Peyer's patch (tissue), 4 donors: ENCODE measurements at regions not wholly inside any gene's neighbourhood (a gene's known extent, or its start where the extent isn't known, plus 50 kb on each side); places are given as distances from the start of the nearest gene placed in this dataset.

Experiments used
- DNase-seq, 3 donors: peaks; one replicate each; pipeline ENCODE4 v3.0.0-alpha.2; 2017 to 2019
- H3K27ac ChIP-seq, 4 donors: fragments of 200-600 bp; sonication (generic); one replicate each; pipeline ENCODE4 v1.5.1; 2016 to 2019
- H3K27me3 ChIP-seq, 2 donors: fragments of 200-600 bp; sonication (generic); one replicate each; pipeline ENCODE4 v1.5.1; 2019
- H3K36me3 ChIP-seq, 3 donors: fragments of 200-600 bp; sonication (generic); one replicate each; pipeline ENCODE4 v1.5.1; 2016 to 2019
- H3K4me1 ChIP-seq, 4 donors: fragments of 200-600 bp; sonication (generic); one replicate each; pipeline ENCODE4 v1.5.1; 2016 to 2019
- H3K4me3 ChIP-seq, 4 donors: fragments of 200-600 bp; sonication (generic); 1 replicate in 3 of 4; 2 replicates in 1 of 4; pipeline ENCODE4 v1.5.1; 2016 to 2019; ENCODE audit warnings: mild to moderate bottlenecking in 1 of 4
- H3K9me3 ChIP-seq, 4 donors: fragments of 200-600 bp; sonication (generic); one replicate each; pipeline ENCODE4 v1.5.1; 2016 to 2019; ENCODE audit warnings: mild to moderate bottlenecking in 1 of 4
- POLR2A ChIP-seq, 2 donors: fragments of 450-650 bp; IDR thresholded peaks; one replicate each; pipeline ENCODE4 v1.5.1; 2017; ENCODE audit warnings: antibody characterized with exemption in 2 of 2, mild to moderate bottlenecking in 2 of 2, moderate library complexity in 2 of 2
- TF ChIP-seq, protein P1 (sequence below), 6 experiments: fragments of 450-650 bp in 4 of 6; fragments of 200-600 bp in 2 of 6; sonication (generic) in 1 of 6; IDR thresholded peaks; one replicate each; pipeline ENCODE4 v1.5.1; 2017 to 2019; ENCODE audit warnings: antibody characterized with exemption in 6 of 6, mild to moderate bottlenecking in 3 of 6, moderate library complexity in 1 of 6

DNA sequence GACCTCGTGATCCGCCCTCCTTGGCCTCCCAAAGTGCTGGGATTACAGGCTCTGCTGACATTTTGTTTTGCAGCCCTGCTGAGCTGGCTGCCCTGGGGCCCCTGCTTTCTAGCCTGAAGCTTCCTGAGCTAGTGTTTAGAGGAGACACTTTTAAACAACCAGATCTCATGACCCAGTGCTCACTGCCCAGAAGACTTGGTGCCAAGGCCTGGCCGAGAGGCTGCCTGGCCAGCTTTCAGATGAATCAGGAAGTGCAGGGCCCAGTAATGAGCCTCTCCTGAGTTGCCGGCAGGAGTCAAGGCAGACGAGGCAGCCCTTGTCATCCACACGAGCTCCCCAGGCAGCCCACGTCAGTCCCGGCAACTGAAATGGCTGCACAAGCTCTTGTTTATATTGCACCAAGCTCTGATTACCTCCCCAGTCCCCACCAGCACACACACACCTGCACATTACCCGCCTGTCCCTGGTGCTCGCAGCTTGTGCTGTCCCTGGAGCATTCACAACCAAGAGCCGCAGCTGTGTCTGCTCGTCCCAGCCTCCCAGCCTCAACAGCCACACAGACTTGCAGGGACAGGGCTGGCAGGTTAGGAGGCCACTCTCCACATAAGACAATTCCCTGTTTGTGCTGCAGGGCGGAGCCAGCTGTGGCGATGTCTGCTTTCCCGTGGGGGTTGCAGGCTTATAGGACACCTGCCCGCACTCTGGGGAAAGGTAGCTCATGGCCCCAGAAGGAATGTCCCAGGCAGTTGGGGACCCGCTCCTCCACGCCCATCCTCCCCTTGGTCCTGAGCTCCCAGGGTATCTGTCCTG lies 331.2 kb upstream of the MYT1L start:
- Histone ChIP-seq H3K9me3 (peaks cover 0 to 7% (median 0%) of the 10 kb centered on the region in 4 donors), H3K4me3 (no peak overlapping the region), H3K4me1 (no peaks in the 10 kb centered on the region), H3K36me3 (no peaks in the 10 kb centered on the region), H3K27ac (no peak overlapping the region), H3K27me3 (no peaks in the 10 kb centered on the region)
- no peak for DNase-seq
- TF ChIP-seq, protein P1, sequence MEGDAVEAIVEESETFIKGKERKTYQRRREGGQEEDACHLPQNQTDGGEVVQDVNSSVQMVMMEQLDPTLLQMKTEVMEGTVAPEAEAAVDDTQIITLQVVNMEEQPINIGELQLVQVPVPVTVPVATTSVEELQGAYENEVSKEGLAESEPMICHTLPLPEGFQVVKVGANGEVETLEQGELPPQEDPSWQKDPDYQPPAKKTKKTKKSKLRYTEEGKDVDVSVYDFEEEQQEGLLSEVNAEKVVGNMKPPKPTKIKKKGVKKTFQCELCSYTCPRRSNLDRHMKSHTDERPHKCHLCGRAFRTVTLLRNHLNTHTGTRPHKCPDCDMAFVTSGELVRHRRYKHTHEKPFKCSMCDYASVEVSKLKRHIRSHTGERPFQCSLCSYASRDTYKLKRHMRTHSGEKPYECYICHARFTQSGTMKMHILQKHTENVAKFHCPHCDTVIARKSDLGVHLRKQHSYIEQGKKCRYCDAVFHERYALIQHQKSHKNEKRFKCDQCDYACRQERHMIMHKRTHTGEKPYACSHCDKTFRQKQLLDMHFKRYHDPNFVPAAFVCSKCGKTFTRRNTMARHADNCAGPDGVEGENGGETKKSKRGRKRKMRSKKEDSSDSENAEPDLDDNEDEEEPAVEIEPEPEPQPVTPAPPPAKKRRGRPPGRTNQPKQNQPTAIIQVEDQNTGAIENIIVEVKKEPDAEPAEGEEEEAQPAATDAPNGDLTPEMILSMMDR (IDR thresholded peaks at IDR 0.05), result no peak
- no peak for TF ChIP-seq POLR2A (IDR thresholded peaks at IDR 0.05)

DNA sequence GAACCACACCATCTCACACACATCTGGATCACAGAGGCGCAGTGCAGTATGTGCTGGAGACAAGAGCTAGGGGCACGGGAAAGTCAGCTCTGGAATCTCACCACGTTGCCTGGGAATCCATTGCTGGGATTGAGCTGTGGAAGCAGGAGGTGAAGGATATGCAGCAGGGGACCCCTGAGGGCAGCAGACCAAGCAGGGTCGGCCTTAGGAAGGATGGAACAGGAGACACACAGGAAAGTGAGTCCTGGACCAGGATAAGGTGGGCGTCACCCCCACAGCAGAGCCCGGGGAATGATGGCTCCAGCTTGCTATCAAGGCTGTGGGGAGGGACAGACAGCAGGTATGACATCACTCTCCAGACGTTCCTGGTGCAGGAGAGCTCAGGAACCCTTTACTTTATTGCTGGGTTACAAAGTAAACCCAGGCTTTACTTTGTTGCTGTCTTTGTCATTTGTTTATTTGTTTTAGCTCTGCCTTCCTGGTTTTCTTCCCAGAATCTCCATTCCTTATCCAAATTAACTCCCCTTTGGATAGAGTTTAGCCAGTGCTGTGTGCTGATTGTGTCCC lies 329.8 kb upstream of the MYT1L start:
- Histone ChIP-seq H3K36me3 (no peaks in the 10 kb centered on the region), H3K9me3 (peaks cover 0 to 7% (median 0%) of the 10 kb centered on the region in 4 donors), H3K27ac (no peak overlapping the region), H3K4me1 (no peaks in the 10 kb centered on the region), H3K4me3 (no peak overlapping the region), H3K27me3 (no peaks in the 10 kb centered on the region)
- TF ChIP-seq, protein P1 (IDR thresholded peaks at IDR 0.05), result no peak
- no peak for TF ChIP-seq POLR2A (IDR thresholded peaks at IDR 0.05)
- no peak for DNase-seq

DNA sequence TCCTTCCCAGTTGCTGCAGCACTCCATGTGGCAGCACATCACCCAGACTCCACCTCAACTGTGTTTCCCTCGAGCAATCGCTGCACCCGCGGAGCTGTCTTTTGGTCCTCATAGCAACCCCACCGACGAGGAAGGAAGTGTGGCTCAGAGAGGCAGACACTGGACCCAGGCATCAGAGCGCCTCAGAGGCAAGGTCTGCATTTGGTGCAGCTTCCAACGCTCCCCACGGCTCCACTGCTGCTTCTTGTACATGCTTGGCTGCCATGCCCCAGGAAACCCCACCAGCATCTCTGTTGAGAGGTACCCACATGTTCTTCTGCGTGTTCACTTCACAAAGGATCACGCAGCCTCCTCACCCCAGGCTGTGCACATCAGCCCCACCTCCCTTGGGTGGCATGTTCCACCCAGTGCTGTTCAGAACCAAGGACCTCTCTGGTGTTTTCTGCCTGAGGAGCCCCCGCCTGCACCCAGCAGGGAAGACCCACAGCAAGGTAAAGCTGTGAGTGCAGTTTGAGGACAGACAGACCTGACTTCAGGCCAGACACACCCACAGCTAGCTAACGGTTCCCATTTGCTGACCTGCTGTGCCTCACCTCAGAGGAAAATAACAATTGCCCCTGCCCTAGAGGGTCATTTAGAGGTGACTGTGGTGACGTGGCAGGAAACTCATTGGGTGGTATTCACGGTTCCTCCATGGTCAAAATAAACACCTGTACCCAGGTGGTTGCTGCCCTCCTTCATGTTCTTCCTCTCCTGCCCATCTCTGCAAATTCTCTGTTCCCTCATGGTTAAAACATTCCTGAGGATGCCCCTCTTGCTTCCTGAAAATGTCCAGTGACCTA lies 326.3 kb upstream of the MYT1L start:
- H3K27me3 ChIP-seq, result no peaks in the 10 kb centered on the region
- no peak for DNase-seq
- peaks cover 0 to 7% (median 0%) of the 10 kb centered on the region in 4 donors for H3K9me3 ChIP-seq
- H3K4me3 ChIP-seq, result no peak overlapping the region
- TF ChIP-seq POLR2A (IDR thresholded peaks at IDR 0.05), result no peak
- TF ChIP-seq, protein P1 (IDR thresholded peaks at IDR 0.05), result no peak
- no peaks in the 10 kb centered on the region for H3K36me3 ChIP-seq
- H3K4me1 ChIP-seq, result no peaks in the 10 kb centered on the region
- H3K27ac ChIP-seq, result no peak overlapping the region

DNA sequence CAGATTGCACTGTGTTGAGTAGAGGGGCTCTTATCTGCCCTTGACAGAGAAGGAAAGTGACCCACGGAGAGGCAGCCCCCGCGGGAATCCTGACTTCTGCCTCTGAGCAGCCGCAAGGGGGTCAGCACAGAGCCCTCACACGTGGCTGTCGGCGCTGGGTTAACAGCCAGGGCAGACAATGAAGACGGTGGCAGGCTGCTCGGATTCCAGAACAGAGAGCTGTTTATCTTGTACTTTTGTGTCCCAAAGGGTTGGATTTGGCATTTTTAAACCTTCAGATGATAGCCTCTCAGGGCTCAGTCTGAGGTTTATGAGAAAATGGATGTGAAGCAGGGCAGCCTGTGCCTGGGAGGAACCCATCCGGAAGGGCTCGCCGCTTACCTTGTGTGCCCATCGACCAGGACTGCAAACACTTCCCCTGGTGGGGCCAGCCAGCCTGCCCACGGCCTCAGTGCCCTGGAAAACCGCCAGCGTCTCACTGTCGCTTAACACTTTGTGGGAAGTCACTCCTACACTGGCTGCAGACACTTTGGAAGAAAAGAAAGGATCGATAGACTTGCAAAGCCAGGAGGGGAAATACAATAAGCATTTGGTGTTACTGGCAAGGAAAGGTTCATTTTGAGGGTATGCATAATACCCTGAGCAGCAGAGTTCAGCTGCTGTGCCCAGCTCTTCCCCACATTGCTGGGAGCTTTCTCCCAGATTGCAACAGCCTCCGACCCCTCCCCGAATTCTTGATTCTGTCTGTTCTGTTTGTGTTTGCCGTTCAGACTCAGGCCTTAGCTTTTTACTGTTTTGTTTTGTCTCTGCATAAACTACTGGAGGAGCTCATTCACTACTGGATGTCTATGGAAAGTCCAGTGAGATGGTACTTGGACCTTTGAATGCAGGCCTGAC lies 325.3 kb upstream of the MYT1L start:
- H3K27ac ChIP-seq, result no peak overlapping the region
- no peak overlapping the region for H3K4me3 ChIP-seq
- no peaks in the 10 kb centered on the region for H3K36me3 ChIP-seq
- no peak for DNase-seq
- peaks cover 0 to 7% (median 0%) of the 10 kb centered on the region in 4 donors for H3K9me3 ChIP-seq
- H3K4me1 ChIP-seq, result no peaks in the 10 kb centered on the region
- H3K27me3 ChIP-seq, result no peaks in the 10 kb centered on the region
- no peak for TF ChIP-seq POLR2A (IDR thresholded peaks at IDR 0.05)
- TF ChIP-seq, protein P1 (IDR thresholded peaks at IDR 0.05), result no peak
